ENCODE measurements at regions not wholly inside any gene's neighbourhood (a gene's known extent, or its start where the extent isn't known, plus 50 kb on each side); places are given as distances from the start of the nearest gene placed in this dataset.
"Not testable (repeated sequence)": the region's sequence is repeated elsewhere in the genome, so short reads cannot be mapped to it uniquely, and the experiment has no call there.

- DNase-seq (ENCODE audit: low spot score): no peak
These were observed 1123.2 kb downstream of the TBL1XR1 start for GRCh38 chr3:176074096-176074495.

GRCh38 chr3:176071943-176072342 is 1125.3 kb downstream of the TBL1XR1 start:
- DNase-seq (ENCODE audit: low spot score): no peak

GRCh38 chr3:176068750-176069149 is 1128.5 kb downstream of the TBL1XR1 start:
- no peak for DNase-seq (ENCODE audit: low spot score)

GRCh38 chr3:176058856-176059255 is 1138.4 kb downstream of the TBL1XR1 start:
- DNase-seq (ENCODE audit: low spot score): no peak

- no peak for DNase-seq (ENCODE audit: low spot score)
These were observed 1141.4 kb downstream of the TBL1XR1 start for GRCh38 chr3:176055836-176056235.

GRCh38 chr3:176051766-176052165 is 1145.5 kb downstream of the TBL1XR1 start:
- DNase-seq (ENCODE audit: low spot score): no peak

GRCh38 chr3:176046703-176047102 is 1150.6 kb downstream of the TBL1XR1 start:
- DNase-seq (ENCODE audit: low spot score): no peak

- no peak for DNase-seq (ENCODE audit: low spot score)
These were observed 1155.5 kb downstream of the TBL1XR1 start for GRCh38 chr3:176041812-176042211.

- DNase-seq (ENCODE audit: low spot score): no peak
These were observed 1156.1 kb downstream of the TBL1XR1 start for GRCh38 chr3:176041185-176041584.

GRCh38 chr3:176037636-176038035 is 1159.6 kb downstream of the TBL1XR1 start:
- DNase-seq (ENCODE audit: low spot score): no peak

- DNase-seq (ENCODE audit: low spot score): no peak
These were observed 1165.2 kb downstream of the TBL1XR1 start for GRCh38 chr3:176032043-176032442.

- DNase-seq (ENCODE audit: low spot score): not testable (repeated sequence)
These were observed 1157.1 kb downstream of the NAALADL2 start for GRCh38 chr3:176016203-176016602.

- DNase-seq (ENCODE audit: low spot score): not testable (repeated sequence)
These were observed 1156.1 kb downstream of the NAALADL2 start for GRCh38 chr3:176015228-176015627.

- no peak for DNase-seq (ENCODE audit: low spot score)
These were observed 1150.1 kb downstream of the NAALADL2 start for GRCh38 chr3:176009256-176009655.

GRCh38 chr3:176005564-176005963 is 1146.4 kb downstream of the NAALADL2 start:
- DNase-seq (ENCODE audit: low spot score): no peak

- no peak for DNase-seq (ENCODE audit: low spot score)
These were observed 1130.0 kb downstream of the NAALADL2 start for GRCh38 chr3:175989161-175989560.

- DNase-seq (ENCODE audit: low spot score): no peak
These were observed 1129.3 kb downstream of the NAALADL2 start for GRCh38 chr3:175988401-175988800.

GRCh38 chr3:175985781-175986180 is 1126.6 kb downstream of the NAALADL2 start:
- no peak for DNase-seq (ENCODE audit: low spot score)

GRCh38 chr3:175983379-175983778 is 1124.2 kb downstream of the NAALADL2 start:
- DNase-seq (ENCODE audit: low spot score): no peak

- DNase-seq (ENCODE audit: low spot score): no peak
These were observed 1121.5 kb downstream of the NAALADL2 start for GRCh38 chr3:175980486-175981090.

GRCh38 chr3:175977968-175978752 is 1119.0 kb downstream of the NAALADL2 start:
- DNase-seq (ENCODE audit: low spot score): no peak

GRCh38 chr3:175969456-175969855 is 1110.3 kb downstream of the NAALADL2 start:
- no peak for DNase-seq (ENCODE audit: low spot score)

- DNase-seq (ENCODE audit: low spot score): no peak
These were observed 1105.9 kb downstream of the NAALADL2 start for GRCh38 chr3:175965036-175965435.

GRCh38 chr3:175957427-175957826 is 1098.3 kb downstream of the NAALADL2 start:
- DNase-seq (ENCODE audit: low spot score): no peak

Measured in ecto neural progenitor cell (in vitro differentiated cells).